Stimulated activated naive CD4-positive, alpha-beta T cell (primary cell): ENCODE measurements at regions not wholly inside any gene's neighbourhood (a gene's known extent, or its start where the extent isn't known, plus 50 kb on each side); places are given as distances from the start of the nearest gene placed in this dataset.

ENCODE experiments used
- DNase-seq, 6 experiments: peaks; one replicate each; lab custom pipeline; 2025; lab: John Stamatoyannopoulos, UW

GRCh38 chr2:122236152-122236874, 480.9 kb downstream of the TSN start:
- no peak for DNase-seq

- DNase-seq, result no peak
These were observed 481.5 kb downstream of the TSN start for GRCh38 chr2:122236925-122237324.

- no peak for DNase-seq
These were observed 482.0 kb downstream of the TSN start for GRCh38 chr2:122237450-122237849.

- no peak for DNase-seq
These were observed 482.6 kb downstream of the TSN start for GRCh38 chr2:122238006-122238559.

GRCh38 chr2:122239440-122239839, 484.0 kb downstream of the TSN start:
- no peak for DNase-seq

GRCh38 chr2:122244598-122245229, 489.3 kb downstream of the TSN start:
- no peak for DNase-seq

- DNase-seq, result no peak
These were observed 494.2 kb downstream of the TSN start for GRCh38 chr2:122249673-122250072.

GRCh38 chr2:122251158-122251557, 495.7 kb downstream of the TSN start:
- no peak for DNase-seq

GRCh38 chr2:122251566-122251965, 496.1 kb downstream of the TSN start:
- no peak for DNase-seq

GRCh38 chr2:122255924-122256323, 500.5 kb downstream of the TSN start:
- DNase-seq, result no peak

- DNase-seq, result no peak
These were observed 506.5 kb downstream of the TSN start for GRCh38 chr2:122261911-122262310.

GRCh38 chr2:122263746-122264145, 508.3 kb downstream of the TSN start:
- no peak for DNase-seq

- no peak for DNase-seq
These were observed 511.2 kb downstream of the TSN start for GRCh38 chr2:122266636-122267035.

- DNase-seq, result no peak
These were observed 512.5 kb downstream of the TSN start for GRCh38 chr2:122267947-122268346.

GRCh38 chr2:122273785-122274419, 518.5 kb downstream of the TSN start:
- no peak for DNase-seq

GRCh38 chr2:122277956-122278355, 522.5 kb downstream of the TSN start:
- DNase-seq, result no peak

GRCh38 chr2:122300758-122301157, 545.3 kb downstream of the TSN start:
- DNase-seq, result no peak

- DNase-seq, result no peak
These were observed 552.3 kb downstream of the TSN start for GRCh38 chr2:122307763-122308162.

- no peak for DNase-seq
These were observed 559.9 kb downstream of the TSN start for GRCh38 chr2:122315306-122315705.

GRCh38 chr2:122319539-122320132, 564.2 kb downstream of the TSN start:
- DNase-seq, result no peak

- DNase-seq, result no peak
These were observed 567.4 kb downstream of the TSN start for GRCh38 chr2:122322815-122323214.

GRCh38 chr2:122323927-122324326, 568.5 kb downstream of the TSN start:
- no peak for DNase-seq

GRCh38 chr2:122326471-122326870, 571.0 kb downstream of the TSN start:
- DNase-seq, result no peak
